ENCODE measurements at regions not wholly inside any gene's neighbourhood (a gene's known extent, or its start where the extent isn't known, plus 50 kb on each side); places are given as distances from the start of the nearest gene placed in this dataset.

- DNase-seq (ENCODE audit: low read depth in 2 of 2), result no peak
Observed at GRCh38 chr7:46725136-46725535, 804.1 kb upstream of the IGFBP3 start.

DNA sequence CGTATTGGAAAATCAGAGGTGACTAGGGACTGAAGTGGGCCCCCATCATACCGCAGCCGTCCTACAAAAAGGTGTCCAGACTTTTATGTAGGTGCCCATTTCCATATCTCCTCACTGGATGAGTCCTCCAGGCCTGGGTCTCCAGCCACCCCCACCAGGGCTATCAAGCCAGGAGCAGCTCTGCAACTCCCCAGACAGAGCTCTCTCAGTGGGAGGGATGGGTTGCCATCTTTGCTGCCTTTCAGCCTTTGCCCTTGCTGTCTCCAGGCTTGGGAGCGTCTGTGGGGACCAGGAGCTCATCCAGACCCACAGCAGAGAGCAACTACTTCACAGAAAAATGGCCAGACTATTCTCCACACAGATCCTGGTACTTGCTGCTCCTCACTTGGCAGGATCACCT, 802.7 kb upstream of the IGFBP3 start:
- DNase-seq (ENCODE audit: low read depth in 2 of 2), result no peak

DNA sequence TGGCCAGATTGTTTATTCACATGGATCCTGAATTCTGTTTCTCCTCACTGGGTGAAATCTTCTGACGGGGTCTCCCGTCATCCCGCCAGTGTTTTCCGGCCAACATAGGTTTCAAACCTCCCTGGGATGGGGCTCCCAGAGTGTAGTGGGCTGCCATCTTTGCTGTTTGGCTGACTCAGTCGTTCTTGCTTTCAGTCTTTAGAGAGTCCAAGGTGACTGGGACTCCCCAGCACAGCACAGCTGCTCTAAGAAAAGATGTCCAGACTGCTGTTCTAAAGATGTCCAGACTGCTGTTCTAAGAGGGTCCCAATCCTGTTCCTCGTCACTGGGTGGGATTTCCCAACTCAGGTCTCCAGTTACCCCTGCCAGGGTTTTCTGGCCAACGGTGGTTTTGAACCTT, 801.9 kb upstream of the IGFBP3 start:
- DNase-seq (ENCODE audit: low read depth in 2 of 2), result no peak

GRCh38 chr7:46720761-46721160, 799.7 kb upstream of the IGFBP3 start:
- no peak for DNase-seq (ENCODE audit: low read depth in 2 of 2)

GRCh38 chr7:46719616-46720015, 798.5 kb upstream of the IGFBP3 start:
- no peak for DNase-seq (ENCODE audit: low read depth in 2 of 2)

DNA sequence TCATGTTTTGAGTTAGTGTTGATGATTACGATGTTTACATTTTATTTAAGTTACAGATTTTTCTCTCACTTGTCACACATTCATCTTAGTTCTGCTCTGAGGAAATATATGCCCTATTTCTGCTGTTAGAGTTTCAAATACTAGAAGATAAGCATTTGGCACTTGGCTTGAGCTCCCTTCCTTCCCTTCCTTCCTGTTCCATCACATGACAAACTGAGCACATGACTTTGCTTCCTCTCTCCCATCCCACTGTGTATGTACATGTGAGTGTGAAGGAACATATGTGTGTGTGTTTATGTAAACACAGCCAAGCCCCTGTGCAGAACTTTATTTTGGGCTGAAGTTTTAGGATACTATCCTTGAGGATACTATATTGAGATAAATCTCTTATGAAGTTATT, 795.9 kb upstream of the IGFBP3 start:
- no peak for DNase-seq (ENCODE audit: low read depth in 2 of 2)

- no peak for DNase-seq (ENCODE audit: low read depth in 2 of 2)
Observed at GRCh38 chr7:46715579-46715978, 794.5 kb upstream of the IGFBP3 start.

DNA sequence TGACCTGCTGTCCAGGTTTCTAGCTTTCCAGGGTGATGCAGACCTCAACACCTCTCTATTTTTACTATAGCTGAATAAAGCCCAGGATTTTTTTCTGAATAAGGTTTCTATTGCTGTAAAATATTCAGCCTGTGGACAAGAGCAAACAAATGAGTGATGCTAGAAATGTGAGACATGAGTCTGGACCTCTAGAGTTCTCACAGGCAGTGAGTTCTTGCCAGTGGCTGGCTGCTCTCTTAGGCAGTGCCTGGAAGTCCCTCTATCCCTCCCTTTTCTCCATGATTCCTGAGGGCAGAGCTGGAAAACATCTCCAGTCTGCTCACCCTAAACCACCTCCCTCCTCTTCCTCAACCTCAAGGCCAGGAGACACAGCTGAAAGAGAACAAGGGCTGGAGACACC, 793.8 kb upstream of the IGFBP3 start:
- DNase-seq (ENCODE audit: low read depth in 2 of 2), result no peak

DNA sequence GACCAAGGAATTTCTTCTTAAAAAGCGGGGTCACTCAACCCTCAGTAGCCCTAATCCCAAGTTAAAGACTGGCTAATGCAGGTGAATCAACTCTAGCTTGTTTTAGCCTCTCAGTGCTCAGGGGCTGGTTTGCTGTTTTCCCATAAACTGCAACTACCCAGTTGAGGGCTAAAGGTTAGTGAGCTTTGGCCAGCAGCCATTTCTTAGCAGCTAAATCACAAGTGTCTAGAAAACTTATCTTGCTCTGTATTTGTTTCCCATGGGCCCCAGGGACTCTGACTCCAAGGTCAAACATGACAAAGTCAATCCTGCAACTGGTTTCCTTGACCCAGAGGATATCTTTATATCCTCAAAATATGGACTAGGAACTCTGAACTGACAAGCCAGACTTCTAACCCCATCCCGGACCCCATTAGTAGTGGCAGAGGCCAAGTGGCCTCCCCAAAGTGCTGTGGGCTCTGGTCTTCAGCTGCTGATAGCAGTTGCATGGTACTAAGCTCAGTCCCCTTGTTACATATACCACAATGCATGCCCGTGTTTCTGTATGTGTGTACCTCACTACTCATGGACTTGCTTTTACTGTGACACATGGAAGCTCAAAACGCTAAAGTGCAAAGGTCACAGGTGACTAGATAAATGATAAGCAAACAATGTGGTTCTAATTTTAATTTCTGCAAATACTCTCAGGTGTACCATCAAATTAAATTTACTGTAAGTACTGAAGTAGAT, 793.0 kb upstream of the IGFBP3 start:
- DNase-seq (ENCODE audit: low read depth in 2 of 2), result no peak

GRCh38 chr7:46710927-46711326, 789.9 kb upstream of the IGFBP3 start:
- no peak for DNase-seq (ENCODE audit: low read depth in 2 of 2)

GRCh38 chr7:46707973-46708372, 786.9 kb upstream of the IGFBP3 start:
- DNase-seq (ENCODE audit: low read depth in 2 of 2), result no peak

GRCh38 chr7:46705386-46706255, 784.5 kb upstream of the IGFBP3 start:
- no peak for DNase-seq (ENCODE audit: low read depth in 2 of 2)

DNA sequence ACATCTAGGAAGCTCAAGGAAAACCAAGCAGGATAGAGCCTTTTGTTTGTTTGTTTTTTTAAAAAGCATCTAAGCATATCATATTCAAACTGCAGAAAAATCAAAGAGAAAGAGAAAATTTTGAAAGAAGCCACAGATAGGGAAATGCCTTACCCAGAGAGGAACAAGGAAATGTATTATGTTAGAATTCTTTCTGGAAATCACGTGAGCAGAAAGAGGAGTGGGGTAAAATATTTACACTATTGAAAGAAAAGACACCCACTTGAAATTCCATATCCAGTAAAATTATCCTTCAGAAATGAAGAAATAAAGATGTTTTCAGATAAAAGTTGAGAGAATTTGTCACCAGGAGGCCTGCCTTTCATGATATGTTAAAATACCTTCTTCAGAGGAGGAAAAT, 775.7 kb upstream of the IGFBP3 start:
- DNase-seq (ENCODE audit: low read depth in 2 of 2), result no peak

DNA sequence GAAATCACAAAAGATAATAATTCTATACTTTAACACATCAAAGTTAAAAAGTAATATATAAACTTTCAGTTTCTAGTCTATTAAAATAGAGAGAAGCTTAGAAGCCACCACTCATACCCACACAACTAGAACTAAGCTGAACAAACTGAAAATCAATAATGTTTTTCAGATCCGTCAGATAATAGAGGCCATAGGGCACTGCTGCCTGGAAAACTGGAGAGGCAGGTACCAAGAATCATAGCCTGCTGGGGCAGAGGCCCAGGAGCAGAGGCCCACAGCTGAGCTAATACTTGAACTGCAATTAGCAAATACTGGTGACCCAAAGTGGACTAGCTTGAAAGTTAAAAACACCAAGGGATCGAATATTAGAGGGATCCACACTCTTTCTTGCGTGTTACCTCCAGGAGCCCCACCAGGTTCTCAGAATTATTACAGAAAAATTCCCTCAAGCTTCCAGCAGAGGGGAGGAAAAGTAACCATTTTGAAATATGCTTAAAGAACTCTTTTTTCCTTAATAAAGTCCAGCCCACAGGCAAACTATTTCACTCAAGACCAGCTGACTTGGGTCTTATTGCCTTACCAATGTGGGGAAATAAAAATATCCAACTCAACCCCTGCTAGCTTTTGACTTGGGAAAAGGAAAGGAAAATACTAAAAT, 774.1 kb upstream of the IGFBP3 start:
- DNase-seq (ENCODE audit: low read depth in 2 of 2), result no peak

- DNase-seq (ENCODE audit: low read depth in 2 of 2), result no peak
Observed at GRCh38 chr7:46694058-46694457, 773.0 kb upstream of the IGFBP3 start.

- DNase-seq (ENCODE audit: low read depth in 2 of 2), result no peak
Observed at GRCh38 chr7:46687203-46687602, 766.1 kb upstream of the IGFBP3 start.

DNA sequence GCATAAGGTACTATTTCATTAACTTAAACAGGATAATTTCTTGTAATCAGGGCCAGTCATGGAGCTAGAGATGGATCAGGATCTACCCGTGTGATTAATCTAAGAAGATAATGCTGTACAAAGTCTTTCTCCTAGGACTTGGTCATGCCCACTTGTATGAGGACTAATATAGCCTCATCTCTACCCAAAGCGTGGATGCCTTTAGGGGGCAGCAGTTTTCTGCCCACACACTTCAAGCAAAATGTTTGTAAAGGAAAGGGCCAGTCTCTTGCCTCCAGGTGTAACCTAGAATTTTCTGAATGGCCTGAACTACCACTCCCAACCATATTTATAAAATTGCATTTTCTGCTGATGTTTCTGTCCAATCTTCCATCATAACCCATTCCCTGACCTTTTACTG, 764.0 kb upstream of the IGFBP3 start:
- no peak for DNase-seq (ENCODE audit: low read depth in 2 of 2)

DNA sequence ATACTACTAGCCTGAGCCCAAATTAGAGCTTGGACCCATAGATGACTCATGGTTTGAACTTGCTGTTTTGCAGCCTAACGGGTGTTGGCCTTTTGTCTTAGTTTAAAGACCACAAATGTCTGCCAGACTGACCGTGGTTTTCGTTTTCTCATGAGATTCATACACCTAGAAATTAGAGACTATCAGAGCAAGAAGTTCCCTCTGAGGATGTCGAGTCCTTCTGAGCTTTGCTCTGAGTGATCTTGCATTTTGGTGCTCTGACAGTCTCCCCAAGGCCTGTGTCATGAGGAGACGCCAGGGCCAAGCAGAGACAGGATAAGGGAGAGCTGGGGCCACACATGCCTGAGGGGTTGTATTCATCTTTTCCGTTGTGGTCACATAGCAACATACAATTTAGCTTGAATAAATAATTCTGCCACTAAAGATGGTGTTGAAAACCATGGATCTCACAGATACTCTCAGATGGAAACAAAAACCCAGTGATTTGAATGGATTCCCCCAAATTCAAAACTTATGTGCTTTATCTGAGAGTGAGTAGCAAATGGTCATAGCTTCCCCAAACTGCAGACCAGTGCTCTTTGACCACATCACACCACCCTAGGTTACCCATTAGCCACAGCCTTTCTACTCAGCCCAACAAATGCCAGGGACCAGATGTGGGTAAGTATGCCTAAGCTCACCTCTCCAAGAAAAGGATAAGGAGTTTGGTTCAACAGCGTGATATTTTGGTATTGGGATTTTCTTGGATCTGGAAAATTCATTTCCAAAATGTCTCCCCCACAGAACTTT, 762.0 kb upstream of the IGFBP3 start:
- no peak for DNase-seq (ENCODE audit: low read depth in 2 of 2)

DNA sequence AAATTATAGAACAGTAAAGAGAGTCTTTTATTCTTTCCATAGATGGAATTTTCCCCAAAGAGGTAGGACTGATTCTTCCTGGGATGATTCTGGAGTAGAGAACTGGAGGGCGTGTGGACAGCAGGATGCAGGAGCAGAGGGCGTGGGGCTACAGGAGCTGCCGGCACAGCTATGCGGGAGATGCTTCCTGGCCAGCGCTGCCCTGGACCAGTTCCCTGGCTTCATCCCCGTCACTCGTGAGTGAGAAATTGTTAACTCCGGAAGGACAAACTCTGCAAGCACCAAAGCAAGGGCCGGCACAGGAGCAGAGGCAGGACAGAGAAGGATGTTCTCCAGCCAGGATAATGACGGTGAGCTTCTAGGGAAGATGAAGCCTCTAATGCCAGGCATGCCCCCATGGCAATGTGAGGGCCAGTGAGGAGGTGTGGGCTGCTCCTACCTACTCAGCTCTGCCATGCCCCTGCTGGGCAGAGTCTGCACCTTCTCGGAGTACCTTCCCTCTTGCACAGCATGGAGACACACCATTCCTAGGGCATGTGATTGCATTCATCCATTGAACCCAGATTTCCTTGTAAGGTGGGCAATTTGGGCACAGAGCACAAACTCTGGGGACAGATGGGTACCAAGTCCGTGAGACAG, 760.9 kb upstream of the IGFBP3 start:
- DNase-seq (ENCODE audit: low read depth in 2 of 2), result no peak

GRCh38 chr7:46680147-46680546, 759.1 kb upstream of the IGFBP3 start:
- no peak for DNase-seq (ENCODE audit: low read depth in 2 of 2)

DNA sequence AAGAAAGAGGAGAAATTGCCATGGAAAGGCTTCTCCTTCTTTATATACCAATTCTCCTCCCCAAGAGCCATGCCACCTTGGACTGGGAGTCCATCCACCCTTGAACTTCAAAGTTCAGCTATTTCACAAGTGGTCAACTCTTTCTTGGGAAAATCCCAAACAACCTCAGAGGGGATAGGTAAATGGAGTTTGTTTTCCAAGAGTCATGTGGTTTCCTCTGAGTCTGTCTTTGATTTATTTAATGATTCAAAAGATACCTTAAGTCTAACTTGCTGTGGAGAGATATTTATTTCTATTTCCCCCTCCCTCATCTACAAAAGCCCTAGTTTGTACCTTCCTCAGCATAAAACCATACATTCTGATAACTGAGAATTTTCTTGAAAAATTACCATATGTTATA, 758.6 kb upstream of the IGFBP3 start:
- no peak for DNase-seq (ENCODE audit: low read depth in 2 of 2)

All from stimulated activated CD8-positive, alpha-beta memory T cell treated with anti-CD3 and anti-CD28 coated beads, Interleukin-2, amount 100 ng/mL, for 48 hours (primary cell).